ENCODE measurements at regions not wholly inside any gene's neighbourhood (a gene's known extent, or its start where the extent isn't known, plus 50 kb on each side); places are given as distances from the start of the nearest gene placed in this dataset.

DNA sequence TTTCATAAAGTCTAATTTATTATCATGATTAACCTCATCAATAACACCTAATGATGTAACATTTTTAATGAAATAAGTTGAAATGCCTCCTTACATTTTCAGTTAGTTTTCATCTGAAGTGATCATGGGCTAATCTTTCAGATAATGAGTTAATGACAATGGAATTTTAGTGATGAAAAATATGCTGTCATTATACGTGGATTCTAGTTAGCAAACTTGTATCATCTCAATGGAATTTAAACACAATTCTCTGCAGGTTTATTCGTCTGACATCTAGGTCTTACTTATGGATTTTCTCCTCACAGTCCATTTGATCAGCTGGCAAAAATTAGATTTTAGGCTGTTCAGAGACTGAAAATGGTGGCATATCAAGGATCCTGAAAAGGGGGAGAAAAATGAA lies 885.0 kb downstream of the SLC4A3 start:
- no peak for DNase-seq

DNA sequence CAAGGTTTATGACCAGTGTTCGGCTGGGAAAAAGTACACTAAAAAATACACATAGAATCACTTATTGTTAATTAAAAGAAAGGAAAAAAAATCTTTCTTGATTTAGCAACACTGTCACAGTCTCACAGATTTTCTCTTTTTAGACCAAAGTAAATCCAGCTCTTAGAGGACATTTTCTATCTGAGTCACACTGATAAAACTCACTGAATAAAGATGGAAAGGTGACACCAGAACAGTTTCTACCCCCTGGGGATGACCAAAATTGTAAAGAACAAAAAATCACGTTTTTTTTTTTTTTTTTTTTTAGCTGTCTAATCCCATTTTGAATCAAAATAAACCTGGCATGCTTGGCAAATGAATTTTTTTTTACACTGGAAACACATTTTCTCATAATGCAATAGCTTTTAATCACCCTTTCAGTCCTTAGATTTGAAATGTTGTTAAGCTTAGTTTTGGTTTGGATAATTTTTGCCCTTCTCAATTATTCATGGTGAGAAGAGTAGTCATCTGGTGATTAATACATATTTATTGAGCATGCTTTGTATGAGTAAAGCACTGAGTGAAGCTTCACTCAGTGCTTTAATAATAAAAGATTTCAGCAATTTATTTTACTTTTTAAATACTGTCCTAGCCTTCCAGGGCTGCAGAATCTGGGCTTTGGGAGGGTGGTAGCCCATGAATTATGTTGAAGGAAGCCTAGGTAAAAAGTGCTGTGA lies 886.3 kb downstream of the SLC4A3 start:
- DNase-seq, result no peak

DNA sequence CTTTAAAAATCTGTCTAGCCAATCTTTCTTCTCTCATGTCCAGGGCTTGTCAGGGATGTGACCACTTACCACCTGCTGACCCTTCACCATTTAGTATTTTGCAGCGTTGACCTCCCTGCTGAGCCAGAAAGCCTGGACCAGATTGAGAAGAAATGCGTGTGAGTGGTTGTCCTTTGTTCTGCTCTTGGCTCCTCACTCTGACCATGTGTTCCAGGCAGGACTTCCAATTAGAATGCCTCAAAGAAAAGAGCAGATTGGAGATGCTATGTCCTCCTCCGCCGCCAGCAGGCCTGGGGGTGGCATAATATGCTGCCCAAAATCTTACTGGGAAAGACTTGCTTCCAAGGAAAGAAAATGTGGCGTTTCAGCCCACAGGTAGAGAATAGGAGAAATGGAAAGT lies 894.1 kb downstream of the SLC4A3 start:
- no peak for DNase-seq

DNA sequence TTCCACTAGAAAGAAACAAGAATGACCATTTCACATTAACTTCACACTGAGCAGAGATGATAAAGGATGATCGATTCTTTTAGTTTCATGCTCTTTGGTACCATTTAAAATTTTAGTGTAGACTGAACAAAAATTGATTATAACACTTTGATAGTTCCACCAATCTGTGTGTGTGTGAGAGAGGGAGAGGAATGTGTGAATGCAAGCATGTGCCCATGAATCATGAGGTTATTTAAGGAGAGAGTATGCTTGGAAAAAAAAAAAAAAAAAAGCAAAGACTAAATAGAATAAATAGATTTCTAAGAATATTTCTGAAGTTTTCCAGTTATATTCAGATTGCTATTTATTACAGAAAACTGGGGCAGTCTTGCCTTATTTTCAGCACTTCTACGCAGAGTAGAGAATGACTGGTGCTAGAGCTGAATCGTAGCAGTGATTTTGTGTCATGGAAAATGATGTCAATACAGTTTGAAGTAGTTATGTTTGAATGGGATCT lies 900.8 kb downstream of the SLC4A3 start:
- no peak for DNase-seq

- DNase-seq, result no peak
Observed at GRCh38 chr2:220531216-220531615, 903.8 kb downstream of the SLC4A3 start.

- no peak for DNase-seq
Observed at GRCh38 chr2:220533485-220533884, 906.1 kb downstream of the SLC4A3 start.

DNA sequence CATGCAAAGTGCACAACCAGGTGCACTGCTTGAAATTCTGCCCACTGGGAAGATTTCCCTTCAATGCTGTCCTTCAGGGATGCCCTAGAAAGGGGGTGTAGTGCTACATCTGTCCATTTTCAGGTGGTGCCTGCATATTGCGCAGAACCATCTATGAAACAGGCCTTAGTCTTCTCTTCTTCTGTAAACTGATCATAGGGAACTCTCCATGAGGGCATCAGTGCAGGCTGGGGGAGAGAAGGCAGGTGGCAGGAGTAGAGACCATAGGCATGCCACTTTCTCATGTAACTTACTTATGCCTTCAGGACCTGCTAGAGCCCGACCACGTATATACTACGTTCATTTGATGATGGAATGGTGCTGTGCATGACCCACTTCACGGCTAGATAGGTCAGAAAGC lies 912.1 kb downstream of the SLC4A3 start:
- DNase-seq, result no peak

GRCh38 chr2:220544049-220544448 lies 916.6 kb downstream of the SLC4A3 start:
- DNase-seq, result no peak

DNA sequence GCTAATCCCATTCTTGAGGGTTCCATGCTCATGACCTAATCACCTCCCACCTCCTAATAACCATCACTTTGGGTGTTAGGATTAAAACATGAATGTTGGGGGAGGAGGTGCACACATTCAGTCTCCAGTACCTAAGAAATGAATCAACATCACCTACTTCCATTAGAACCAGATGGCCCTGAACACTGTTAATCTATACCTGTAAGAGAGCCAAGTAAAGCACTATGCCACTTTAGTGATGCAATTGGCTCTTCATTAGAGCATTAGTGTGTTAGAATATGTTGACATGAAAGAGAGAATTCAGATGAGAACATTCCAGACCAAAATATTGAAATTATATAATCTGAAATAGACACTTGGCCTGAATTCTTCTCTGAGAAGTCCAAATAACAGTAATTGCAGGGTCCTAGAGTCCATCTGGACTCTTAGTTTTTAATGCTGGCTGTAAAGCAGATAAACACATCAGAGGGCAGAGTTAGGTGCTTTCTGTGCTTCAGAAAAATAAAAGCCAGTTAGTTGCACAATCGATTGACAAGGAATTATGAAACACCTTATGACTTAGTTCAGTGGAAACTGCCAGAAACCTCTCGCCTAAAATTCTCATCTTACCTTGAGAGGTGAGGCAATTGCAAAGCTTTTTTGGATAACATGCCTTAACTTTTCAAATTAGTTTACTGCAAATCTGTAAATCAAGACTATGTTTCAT lies 923.7 kb downstream of the SLC4A3 start:
- DNase-seq, result no peak

DNA sequence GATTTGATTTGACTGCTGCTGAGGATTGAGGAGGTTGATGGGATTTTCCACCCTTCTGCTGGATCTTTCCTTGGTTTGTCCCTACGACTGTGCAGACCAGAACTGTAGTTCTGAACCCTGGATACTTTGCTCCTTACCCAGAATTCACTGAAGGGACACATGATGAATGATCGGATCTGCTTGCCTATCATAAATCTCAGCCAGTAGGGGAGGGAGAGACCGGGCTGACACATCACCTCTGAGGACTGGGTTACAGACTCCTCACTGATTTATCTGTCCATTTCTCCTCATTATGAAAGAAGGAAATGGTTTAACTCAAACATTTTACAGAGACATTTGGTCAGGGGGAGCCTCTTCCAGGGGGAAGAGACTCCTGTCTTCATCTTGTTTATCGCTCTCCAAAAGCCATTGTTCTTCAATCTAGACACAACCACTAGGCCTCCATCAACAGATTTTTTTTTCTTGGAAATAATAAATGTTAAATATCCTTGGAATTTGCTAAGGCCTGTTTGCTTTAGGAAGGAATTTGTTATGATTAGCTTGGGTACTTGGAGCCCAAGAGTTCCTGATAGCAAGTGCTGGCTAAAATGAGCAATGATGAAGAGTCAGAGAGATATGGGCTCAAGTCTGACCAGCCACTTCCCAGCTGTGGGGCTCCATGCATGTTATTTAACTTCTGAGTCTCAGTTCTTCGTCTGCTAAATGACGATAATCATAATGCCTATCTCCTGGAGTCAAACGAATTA lies 925.5 kb downstream of the SLC4A3 start:
- DNase-seq, result no peak

DNA sequence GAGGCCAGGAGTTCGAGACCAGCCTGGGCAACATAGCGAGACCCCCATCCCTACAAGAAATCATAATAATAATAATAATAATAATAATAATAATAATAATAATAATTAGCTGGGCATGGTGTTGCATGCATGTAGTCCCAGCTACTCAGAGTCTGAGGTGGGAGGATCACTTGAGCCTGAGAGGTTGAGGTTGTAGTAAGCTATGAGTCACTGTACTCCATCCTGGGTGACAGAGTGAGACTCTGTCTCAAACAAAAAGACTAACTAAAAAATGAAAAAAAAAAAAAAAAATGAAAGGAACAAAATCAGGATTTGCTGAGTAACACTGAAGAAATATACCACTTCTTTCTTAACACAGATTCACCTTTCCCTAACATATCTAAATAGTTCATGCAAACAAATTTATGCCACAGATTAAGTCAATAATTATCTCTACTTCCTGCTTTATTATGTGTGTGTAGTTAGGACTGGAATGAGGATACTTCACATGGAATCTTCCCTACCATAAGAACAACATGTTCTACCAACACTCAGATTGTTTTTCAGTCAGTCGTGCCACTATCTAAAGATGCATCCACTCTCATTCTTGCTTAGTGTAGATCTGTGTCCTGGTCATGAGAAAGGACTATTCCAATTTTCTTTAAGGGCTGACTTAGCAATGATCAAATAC lies 928.7 kb downstream of the SLC4A3 start:
- DNase-seq, result no peak

- no peak for DNase-seq
Observed at GRCh38 chr2:220556658-220557057, 929.2 kb downstream of the SLC4A3 start.

DNA sequence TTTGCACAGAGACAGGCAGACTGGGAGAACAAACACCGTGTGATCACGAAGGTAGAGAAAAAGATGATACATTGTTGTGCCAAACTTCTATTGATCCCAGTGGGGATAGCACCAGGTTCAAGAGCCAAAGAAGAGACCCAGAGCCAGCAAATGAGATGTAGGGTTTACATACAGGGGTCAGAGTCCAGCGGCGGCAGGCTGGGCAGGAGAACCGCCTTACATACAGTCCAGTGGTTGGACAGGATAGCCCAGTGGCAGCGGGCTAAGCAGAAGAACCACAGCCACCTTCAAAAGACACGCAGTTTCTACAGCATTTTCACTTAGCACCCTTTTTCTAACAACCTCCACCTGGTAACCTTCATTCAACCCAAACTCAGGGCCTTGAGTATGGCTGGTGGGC lies 932.8 kb downstream of the SLC4A3 start:
- no peak for DNase-seq

- DNase-seq, result no peak
Observed at GRCh38 chr2:220562375-220563140, 935.1 kb downstream of the SLC4A3 start.

- no peak for DNase-seq
Observed at GRCh38 chr2:220568296-220568695, 940.9 kb downstream of the SLC4A3 start.

- no peak for DNase-seq
Observed at GRCh38 chr2:220569112-220569897, 941.9 kb downstream of the SLC4A3 start.

DNA sequence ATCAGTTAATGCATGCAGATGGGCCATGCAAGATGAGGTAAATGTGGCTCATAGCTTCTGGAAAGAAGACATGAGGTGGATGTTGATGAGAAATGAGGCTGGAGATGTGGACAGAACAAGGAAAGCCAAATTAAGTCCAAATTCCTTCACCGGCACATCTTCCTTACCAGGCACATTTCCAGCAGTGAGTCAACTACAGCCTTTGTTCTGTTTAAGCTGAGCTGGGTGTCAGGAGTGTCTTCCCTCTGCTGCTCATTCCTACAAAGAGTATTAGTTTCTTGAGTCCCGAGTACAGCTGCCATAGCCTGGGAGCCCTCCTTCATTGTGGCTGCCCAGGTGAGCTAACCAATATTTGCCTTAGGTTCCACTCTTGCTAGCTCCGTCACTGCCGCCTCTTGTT lies 945.0 kb downstream of the SLC4A3 start:
- DNase-seq, result no peak

GRCh38 chr2:220574038-220574437 lies 946.6 kb downstream of the SLC4A3 start:
- DNase-seq, result no peak

DNA sequence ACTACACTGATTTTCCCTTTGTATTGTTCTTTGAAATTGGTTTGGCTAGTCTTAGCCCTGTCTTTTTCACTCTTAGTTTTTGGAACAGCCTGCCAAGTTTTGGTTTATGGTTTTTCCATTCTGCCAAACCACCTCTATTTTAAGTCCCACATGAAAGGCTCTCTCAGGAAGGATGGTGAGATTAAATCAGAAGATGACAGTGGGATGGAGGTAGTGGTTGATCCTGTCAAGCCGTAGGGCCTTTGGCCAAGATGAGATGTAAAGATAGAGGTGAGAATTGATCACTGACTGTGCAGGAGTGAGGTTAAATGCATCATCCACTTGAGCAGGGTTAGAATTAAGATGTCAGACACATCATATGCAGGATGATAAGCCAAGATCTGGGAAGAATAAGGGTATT lies 948.5 kb downstream of the SLC4A3 start:
- no peak for DNase-seq

DNA sequence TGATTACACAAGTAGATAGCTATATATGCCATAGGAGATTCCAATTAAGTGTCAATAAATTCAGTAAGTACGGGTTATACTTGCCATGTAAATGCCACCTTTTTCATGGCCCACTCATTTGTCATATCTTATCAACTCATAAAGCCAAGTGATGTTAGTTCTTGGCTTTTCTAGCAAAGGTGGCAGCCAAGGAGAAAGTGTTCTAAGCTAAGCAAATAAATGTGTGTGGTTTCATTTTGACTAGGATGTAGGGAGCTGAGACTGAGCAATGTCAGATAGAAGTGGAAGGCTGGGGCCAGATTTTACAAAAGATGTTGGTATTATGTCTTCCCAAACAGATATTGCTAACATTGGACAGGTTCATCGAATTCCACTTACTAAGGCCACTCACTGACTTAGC lies 952.0 kb downstream of the SLC4A3 start:
- DNase-seq, result no peak

- DNase-seq, result no peak
Observed at GRCh38 chr2:220580113-220580512, 952.7 kb downstream of the SLC4A3 start.

GRCh38 chr2:220583725-220584124 lies 956.3 kb downstream of the SLC4A3 start:
- DNase-seq, result no peak
